IMR-90 (cell line): ENCODE measurements at regions not wholly inside any gene's neighbourhood (a gene's known extent, or its start where the extent isn't known, plus 50 kb on each side); places are given as distances from the start of the nearest gene placed in this dataset.

Source experiments
- ATAC-seq: fragments of 200-7000 bp; cut with Tn5 transposase; 2 replicates; pipeline ENCODE4 v1.9.1; 2020; ENCODE audit warnings: low read depth, mild to moderate bottlenecking, moderate library complexity
- BruUV-seq: library from RNA; stranded (reverse); fragments of 400-500 nt; replicated peaks from 2 replicates; lab custom pipeline; 2021; lab: Mats Ljungman, UMichigan
- CTCF ChIA-PET: fragments of 300-600 bp; formaldehyde crosslinking; extraction: SDS; loops from one replicate; lab custom pipeline; 2021; ENCODE audit warnings: antibody characterized with exemption; lab: Yijun Ruan, JAX
- POLR2A ChIA-PET: fragments of 300-600 bp; sonication (Branson Sonifier 250); formaldehyde crosslinking; loops from one replicate; lab custom pipeline; 2022; ENCODE audit warnings: antibody characterized with exemption; ENCODE audit not compliant: unreplicated experiment; lab: Charles Lee
- DNase-seq: peaks from one replicate; pipeline ENCODE4 v3.0.0; 2013
- H2AFZ ChIP-seq: replicated peaks from 2 replicates; pipeline ENCODE3; 2013; ENCODE audit warnings: low read length, mild to moderate bottlenecking; ENCODE audit not compliant: poor library complexity
- H2AK5ac ChIP-seq: 2 replicates; pipeline ENCODE4 v1.6.1; 2013; ENCODE audit warnings: low read depth, low read length, inconsistent platforms
- H2AK9ac ChIP-seq: replicated peaks from 2 replicates; pipeline ENCODE3; 2013; ENCODE audit warnings: mild to moderate bottlenecking, low read depth, low read length, moderate library complexity; ENCODE audit not compliant: poor library complexity
- H2BK120ac ChIP-seq: 2 replicates; pipeline ENCODE4 v1.6.1; 2013; ENCODE audit warnings: low read depth, low read length, inconsistent platforms
- H2BK15ac ChIP-seq: 3 replicates; pipeline ENCODE4 v1.6.1; 2013; ENCODE audit warnings: low read depth, low read length, inconsistent platforms
- H2BK20ac ChIP-seq: 2 replicates; pipeline ENCODE4 v1.6.1; 2013; ENCODE audit warnings: low read depth, mild to moderate bottlenecking, inconsistent platforms, low read length, moderate library complexity
- H2BK5ac ChIP-seq: 2 replicates; pipeline ENCODE4 v1.6.1; 2013; ENCODE audit warnings: mild to moderate bottlenecking, low read depth, low read length, inconsistent platforms; ENCODE audit not compliant: poor library complexity, severe bottlenecking
- H3K14ac ChIP-seq: replicated peaks from 2 replicates; pipeline ENCODE4 v1.6.1; 2013; ENCODE audit warnings: low read depth, low read length, inconsistent platforms
- H3K18ac ChIP-seq: 2 replicates; pipeline ENCODE4 v1.6.1; 2013; ENCODE audit warnings: low read depth, low read length, control low read depth
- H3K23ac ChIP-seq: 2 replicates; pipeline ENCODE4 v1.6.1; 2013; ENCODE audit warnings: low read depth, low read length, inconsistent platforms
- H3K27ac ChIP-seq: 2 replicates; pipeline ENCODE4 v1.5.1; 2013; ENCODE audit warnings: mild to moderate bottlenecking, control low read depth, low read length; ENCODE audit not compliant: insufficient read depth
- H3K27me3 ChIP-seq: 2 replicates; pipeline ENCODE4 v1.6.1; 2013; ENCODE audit warnings: low read length; ENCODE audit not compliant: control insufficient read depth, insufficient read depth
- H3K36me3 ChIP-seq: 2 replicates; pipeline ENCODE4 v1.6.1; 2013; ENCODE audit warnings: low read length, mixed read lengths; ENCODE audit not compliant: control insufficient read depth, insufficient read depth
- H3K4ac ChIP-seq: 2 replicates; pipeline ENCODE4 v1.6.1; 2013; ENCODE audit warnings: low read depth, low read length, inconsistent platforms
- H3K4me1 ChIP-seq: 2 replicates; pipeline ENCODE4 v1.6.1; 2013; ENCODE audit warnings: low read length, mixed read lengths; ENCODE audit not compliant: control insufficient read depth, insufficient read depth
- H3K4me2 ChIP-seq: 2 replicates; pipeline ENCODE4 v1.6.1; 2013; ENCODE audit warnings: low read depth, mild to moderate bottlenecking, control low read depth, low read length, moderate library complexity
- H3K4me3 ChIP-seq: 2 replicates; pipeline ENCODE4 v1.5.1; 2013; ENCODE audit warnings: low read depth, mild to moderate bottlenecking, control low read depth, low read length, moderate library complexity; ENCODE audit not compliant: insufficient read depth
- H3K56ac ChIP-seq: 2 replicates; pipeline ENCODE4 v1.6.1; 2013; ENCODE audit warnings: low read length, inconsistent platforms; ENCODE audit not compliant: insufficient read depth; ENCODE audit errors: extremely low read depth
- H3K79me1 ChIP-seq, 2 experiments: 2 replicates each; pipeline ENCODE4 v1.6.1; 2013; ENCODE audit warnings: low read length in 2 of 2, inconsistent platforms in 1 of 2, low read depth in 1 of 2
- H3K9ac ChIP-seq: 2 replicates; pipeline ENCODE4 v1.6.1; 2013; ENCODE audit warnings: low read depth, low read length, control low read depth
- H3K9me1 ChIP-seq: 2 replicates; pipeline ENCODE4 v1.6.1; 2013; ENCODE audit warnings: low read length, inconsistent platforms; ENCODE audit not compliant: insufficient read depth
- H3K9me3 ChIP-seq: 2 replicates; pipeline ENCODE4 v1.6.1; 2013; ENCODE audit warnings: low read length; ENCODE audit not compliant: control insufficient read depth, insufficient read depth
- H4K20me1 ChIP-seq: 2 replicates; pipeline ENCODE4 v1.6.1; 2013; ENCODE audit warnings: low read length, inconsistent platforms; ENCODE audit not compliant: insufficient read depth
- H4K5ac ChIP-seq: 2 replicates; pipeline ENCODE4 v1.6.1; 2013; ENCODE audit warnings: mild to moderate bottlenecking, low read depth, low read length, control low read depth
- H4K8ac ChIP-seq, 2 experiments: 2 replicates each; pipeline ENCODE4 v1.6.1; 2013; ENCODE audit warnings: low read depth in 2 of 2, low read length in 2 of 2, control low read depth in 1 of 2, inconsistent platforms in 1 of 2
- H4K91ac ChIP-seq: 2 replicates; pipeline ENCODE4 v1.6.1; 2013; ENCODE audit warnings: low read depth, low read length, inconsistent platforms; ENCODE audit not compliant: insufficient read depth
- CEBPB ChIP-seq: IDR thresholded peaks from 2 replicates; pipeline ENCODE4 v1.6.1; 2012; ENCODE audit warnings: low read depth, low read length, improper control_type of control experiment
- FOS ChIP-seq: fragments of 150-350 bp; IDR thresholded peaks from 2 replicates; pipeline ENCODE4 v1.6.1; 2016; ENCODE audit warnings: low read depth, low read length
- MAZ ChIP-seq: IDR thresholded peaks from 2 replicates; pipeline ENCODE4 v1.6.1; 2012; ENCODE audit warnings: low read depth, mild to moderate bottlenecking, low read length, improper control_type of control experiment, moderate library complexity, borderline replicate concordance
- MXI1 ChIP-seq: IDR thresholded peaks from 2 replicates; pipeline ENCODE4 v1.6.1; 2012; ENCODE audit warnings: low read depth, mild to moderate bottlenecking, low read length, moderate library complexity, borderline replicate concordance
- RFX5 ChIP-seq: IDR thresholded peaks from 2 replicates; pipeline ENCODE4 v1.8.0; 2012; ENCODE audit warnings: low read depth, mild to moderate bottlenecking, low read length, moderate library complexity
- WGBS, 2 experiments: methylation state at CpG; one replicate each; pipeline versions ENCODE4 v1.1.5 to v1.1.7; 2013; ENCODE audit warnings: missing lambda C conversion rate in 2 of 2; ENCODE audit not compliant: insufficient read length in 1 of 2; ENCODE audit errors: extremely low coverage in 2 of 2; 5-methylcytosine and 5-hydroxymethylcytosine counted together
- dilution Hi-C: fragments of 300-500 bp; cut with HindIII; formaldehyde crosslinking; loops from one replicate; pipeline ENCODE4 v1.14.3; 2018; ENCODE audit warnings: low sequenced_read_pairs; ENCODE audit not compliant: unreplicated experiment
- in situ Hi-C: fragments of 300-500 bp; cut with MboI; formaldehyde crosslinking; loops from 3 replicates; pipeline ENCODE4 v1.14.3; 2019; ENCODE audit warnings: low sequenced_read_pairs, inconsistent platforms, mixed read lengths
- intact Hi-C: fragments of 100-400 bp; cut with micrococcal nuclease; formaldehyde crosslinking; loops from 2 replicates; pipeline ENCODE4 v1.10.0; 2022

DNA sequence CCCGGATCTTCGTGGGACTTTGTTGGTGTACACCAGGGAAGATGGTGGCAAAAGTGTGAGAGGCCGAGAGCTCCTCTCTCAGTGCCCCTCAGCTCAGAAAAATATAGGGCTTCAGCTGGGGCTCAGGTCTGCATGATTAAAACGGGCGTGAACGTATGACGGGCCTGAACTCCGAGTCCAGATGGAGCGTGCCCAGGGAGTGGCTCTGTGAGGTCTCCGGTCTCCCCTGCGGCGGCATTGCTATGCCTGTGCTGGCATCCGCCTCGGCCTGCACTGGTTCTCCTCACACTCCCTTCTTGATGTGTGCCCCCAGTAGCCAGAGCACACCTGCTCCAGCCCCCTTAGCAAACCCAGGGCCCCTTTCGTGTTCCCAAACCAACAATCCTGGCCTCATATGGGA lies 82.0 kb downstream of the TEX29 start:
- Histone ChIP-seq H3K23ac (no peak overlapping the region), H3K4me2 (no peak overlapping the region), H2AK5ac (no peak overlapping the region), H3K14ac (no peak overlapping the region), H2BK5ac (no peak overlapping the region), H3K4me1 (no peaks in the 10 kb centered on the region), H2BK20ac (no peak overlapping the region), H4K5ac (no peak overlapping the region), H3K18ac (no peak overlapping the region), H3K9ac (no peak overlapping the region), H3K27ac (no peak overlapping the region), H3K79me1 (no peaks in the 10 kb centered on the region), H4K91ac (no peak overlapping the region), H3K4ac (no peak overlapping the region), H4K20me1 (no peaks in the 10 kb centered on the region), H3K4me3 (no peak overlapping the region), H3K36me3 (no peaks in the 10 kb centered on the region), H3K27me3 (peaks cover 3% of the 10 kb centered on the region), H2BK15ac (no peak overlapping the region), H3K56ac (no peak overlapping the region), H3K9me3 (0 out of 2 replicates have a peak, but pooled peaks cover 2% of the 10 kb centered on the region), H3K9me1 (no peaks in the 10 kb centered on the region), H2BK120ac (no peak overlapping the region), H2AK9ac (no peak overlapping the region), H4K8ac (no peak overlapping the region), H2AFZ (no peak overlapping the region)
- DNase-seq (no peak), ATAC-seq (no peak)
- intact Hi-C loops (no loop called here), in situ Hi-C loops (no loop called here), dilution Hi-C loops (no loop called here)
- no peak for TF ChIP-seq RFX5
- no peak for TF ChIP-seq CEBPB
- TF ChIP-seq FOS, result no peak
- no peak for TF ChIP-seq MXI1
- TF ChIP-seq MAZ, result no peak
- 80% methylated on average over 10 of the region's 15 CpGs; no CpG with 5 or more reads in 1 of the 2 experiments for WGBS, 2 experiments
- no TSS peak for BruUV-seq
- ChIA-PET POLR2A (no interaction called here), CTCF (no interaction called here)
